Heart left ventricle (tissue), 16 donors: ENCODE measurements at regions not wholly inside any gene's neighbourhood (a gene's known extent, or its start where the extent isn't known, plus 50 kb on each side); places are given as distances from the start of the nearest gene placed in this dataset.

Experiments
- ATAC-seq, 4 donors: fragments of 200-7000 bp; cut with Tn5 transposase; one replicate each; pipeline ENCODE4 v1.9.1; 2020 to 2022; ENCODE audit warnings: moderate library complexity in 4 of 4, mild to moderate bottlenecking in 3 of 4, moderate number of reproducible peaks in 1 of 4
- DNase-seq, 5 donors: peaks; one replicate each; pipeline ENCODE4 v3.0.0-alpha.2; 2020
- H3K27ac ChIP-seq, 12 donors: fragments of 200-600 bp; sonication (generic) in 4 of 12; one replicate each; pipeline versions ENCODE4 v1.5.0 to v1.8.0; 2016 to 2022; ENCODE audit warnings: mild to moderate bottlenecking in 2 of 12
- H3K27me3 ChIP-seq, 9 donors: fragments of 200-600 bp; sonication (generic) in 2 of 9; one replicate each; pipeline versions ENCODE4 v1.5.1 to v1.8.0; 2016 to 2022; ENCODE audit warnings: mild to moderate bottlenecking in 3 of 9
- H3K36me3 ChIP-seq, 9 donors: fragments of 200-600 bp; sonication (generic) in 2 of 9; one replicate each; pipeline versions ENCODE4 v1.5.0 to v1.8.0; 2018 to 2022; ENCODE audit warnings: mild to moderate bottlenecking in 2 of 9
- H3K4me1 ChIP-seq, 12 donors: fragments of 200-600 bp; sonication (generic) in 4 of 12; one replicate each; pipeline versions ENCODE4 v1.5.0 to v1.8.0; 2016 to 2022; ENCODE audit warnings: mild to moderate bottlenecking in 3 of 12
- H3K4me3 ChIP-seq, 12 donors: fragments of 200-600 bp; sonication (generic) in 4 of 12; one replicate each; pipeline versions ENCODE4 v1.5.0 to v1.8.0; 2017 to 2022; ENCODE audit warnings: mild to moderate bottlenecking in 9 of 12, moderate library complexity in 4 of 12
- H3K9me3 ChIP-seq, 12 donors: fragments of 200-600 bp; sonication (generic) in 4 of 12; one replicate each; pipeline versions ENCODE4 v1.5.0 to v1.8.0; 2016 to 2022; ENCODE audit warnings: mild to moderate bottlenecking in 1 of 12
- CTCF ChIP-seq, 12 donors: fragments of 200-600 bp; sonication (generic) in 4 of 12; IDR thresholded peaks; one replicate each; pipeline versions ENCODE4 v1.5.0 to v1.8.0; 2018 to 2022; ENCODE audit warnings: antibody characterized with exemption in 12 of 12, mild to moderate bottlenecking in 5 of 12
- POLR2A ChIP-seq, 2 donors: fragments of 450-650 bp; IDR thresholded peaks; one replicate each; pipeline ENCODE4 v1.6.1; 2017; ENCODE audit warnings: antibody characterized with exemption in 2 of 2, mild to moderate bottlenecking in 2 of 2, moderate library complexity in 2 of 2
- WGBS, 4 donors: extraction: QIAGEN DNeasy Blood & Tissue Kit in 2 of 4; methylation state at CpG; one replicate each; pipeline versions ENCODE4 v1.1.5 to v1.1.7; 2013 to 2018; 5-methylcytosine and 5-hydroxymethylcytosine counted together
- intact Hi-C, 10 donors: fragments of 100-400 bp; cut with DNase I; formaldehyde crosslinking; loops; one replicate each; pipeline versions ENCODE4 v1.11.1 to v1.14.2; 2022
- donor health status: ischemic (EF 13 %, LVEDD 7.1; RV severe dilation, severe dysfunction).
- donor health status: healthy with polysubstance abuse.
- donor health status: DM: no; HTN: yes; CAD: no.
- donor health status: DM: no; HTN: no; CAD: no.
- donor health status: ischemic (EF 25% LVEDD 6.9; RV normal size, moderate dysfunction).
- donor health status: ischemic (EF 25% LVEDD 5.7; RV mildly dilated, moderate dysfunction).
- donor health status: healthy.
- donor health status: DM: yes; HTN: yes; CAD: no.
- donor health status: ischemic (EF 35%, LVEDD 5.7; RV mildly dilated, moderate dysfunction).
- donor health status: nonischemic (EF 11% LVEDD 7.7; RV severe dilation, severe dysfunction).
- donor health status: DM: yes; HTN: yes; CAD: no.
- donor health status: PGD.
- donor health status: ischemic (EF 29% LVEDD 5.4; RV normal size, mild dysfunction).
- donor health status: nonischemic (EF 23%, LVEDD 6.1; RV moderate dilation, normal function).

- Histone ChIP-seq H3K4me1 (no peaks in the 10 kb centered on the region), H3K4me3 (no peak overlapping the region), H3K9me3 (no peaks in the 10 kb centered on the region), H3K36me3 (no peaks in the 10 kb centered on the region), H3K27ac (no peak overlapping the region), H3K27me3 (no peaks in the 10 kb centered on the region)
- no peak for DNase-seq
- WGBS, 4 donors = 0 to 71% (median 33%) methylated on average over 1 of the region's 1 CpG
- intact Hi-C loops = no loop called here
- TF ChIP-seq CTCF (IDR thresholded peaks at IDR 0.05) (no peak), POLR2A (IDR thresholded peaks at IDR 0.05) (no peak)
- ATAC-seq = no peak
Observed at GRCh38 chr1:80918380-80918779, 882.4 kb upstream of the ADGRL2 start.

GRCh38 chr1:80917826-80918225, 882.9 kb upstream of the ADGRL2 start:
- H3K27ac ChIP-seq = no peak overlapping the region
- H3K9me3 ChIP-seq = no peaks in the 10 kb centered on the region
- ATAC-seq (no peak), DNase-seq (no peak)
- TF ChIP-seq POLR2A (IDR thresholded peaks at IDR 0.05) (no peak), CTCF (IDR thresholded peaks at IDR 0.05) (no peak)
- H3K4me3 ChIP-seq = no peak overlapping the region
- no peaks in the 10 kb centered on the region for H3K27me3 ChIP-seq
- intact Hi-C loops = loop anchor here in 1 of 10 donors (2.0 kb wide), 1 partner anchor 55 kb away; no protein-coding TSS in a partner anchor
- H3K36me3 ChIP-seq = no peaks in the 10 kb centered on the region
- no peaks in the 10 kb centered on the region for H3K4me1 ChIP-seq
- WGBS, 4 donors = 80 to 87% (median 86%) methylated on average over 2 of the region's 2 CpGs

- intact Hi-C loops = loop anchor here in 1 of 10 donors (2.0 kb wide), 1 partner anchor 56 kb away; no protein-coding TSS in a partner anchor
- no peak overlapping the region for H3K4me3 ChIP-seq
- H3K27me3 ChIP-seq = no peaks in the 10 kb centered on the region
- DNase-seq = no peak
- H3K9me3 ChIP-seq = no peaks in the 10 kb centered on the region
- no peak overlapping the region for H3K27ac ChIP-seq
- ATAC-seq = no peak
- TF ChIP-seq POLR2A (IDR thresholded peaks at IDR 0.05) (no peak), CTCF (IDR thresholded peaks at IDR 0.05) (no peak)
- no peaks in the 10 kb centered on the region for H3K4me1 ChIP-seq
- WGBS, 4 donors = 37 to 56% (median 43%) methylated on average over 1 of the region's 1 CpG
- no peaks in the 10 kb centered on the region for H3K36me3 ChIP-seq
Observed at GRCh38 chr1:80917225-80917624, 883.5 kb upstream of the ADGRL2 start.

- no peak for DNase-seq
- intact Hi-C loops = no loop called here
- Histone ChIP-seq H3K4me3 (no peak overlapping the region), H3K4me1 (no peaks in the 10 kb centered on the region), H3K27me3 (no peaks in the 10 kb centered on the region), H3K27ac (no peak overlapping the region), H3K9me3 (no peaks in the 10 kb centered on the region), H3K36me3 (no peaks in the 10 kb centered on the region)
- ATAC-seq = no peak
- TF ChIP-seq POLR2A (IDR thresholded peaks at IDR 0.05) (no peak), CTCF (IDR thresholded peaks at IDR 0.05) (no peak)
Observed at GRCh38 chr1:80915491-80915890, 885.2 kb upstream of the ADGRL2 start.
